ENCODE measurements at regions not wholly inside any gene's neighbourhood (a gene's known extent, or its start where the extent isn't known, plus 50 kb on each side); places are given as distances from the start of the nearest gene placed in this dataset.

- POLR2A ChIA-PET, result interaction anchor here (0.7 kb wide), 1 partner anchor 12 kb away, joined by 3 read pairs; no protein-coding TSS in a partner anchor
- CTCF ChIA-PET, result no interaction called here
Observed at GRCh38 chr10:129325893-129326292, 141.1 kb upstream of the MGMT start.

GRCh38 chr10:129328546-129328945, 138.5 kb upstream of the MGMT start:
- no peaks in the 10 kb centered on the region for H3K4me1 Mint-ChIP-seq
- no peaks in the 10 kb centered on the region for H3K9me3 Mint-ChIP-seq
- no peak for DNase-seq
- no peak overlapping the region for H3K27ac Mint-ChIP-seq
- no peaks in the 10 kb centered on the region for H3K27me3 Mint-ChIP-seq
- H3K36me3 Mint-ChIP-seq (ENCODE audit: low read depth), result no peaks in the 10 kb centered on the region
- H3K4me3 Mint-ChIP-seq, result no peak overlapping the region
- CTCF ChIA-PET, result no interaction called here
- POLR2A ChIA-PET, result no interaction called here

More at GRCh38 chr10:129325893-129326292, 141.1 kb upstream of the MGMT start:
- Mint-ChIP-seq H3K4me1 (no peaks in the 10 kb centered on the region), H3K4me3 (no peak overlapping the region), H3K36me3 (ENCODE audit: low read depth) (no peaks in the 10 kb centered on the region), H3K27ac (no peak overlapping the region), H3K9me3 (no peaks in the 10 kb centered on the region), H3K27me3 (no peaks in the 10 kb centered on the region)
- DNase-seq, result no peak

GRCh38 chr10:129329385-129330055, 137.5 kb upstream of the MGMT start:
- POLR2A ChIA-PET, result no interaction called here
- H3K27ac Mint-ChIP-seq, result no peak overlapping the region
- H3K4me3 Mint-ChIP-seq, result no peak overlapping the region
- no peak for DNase-seq
- H3K27me3 Mint-ChIP-seq, result no peaks in the 10 kb centered on the region
- H3K36me3 Mint-ChIP-seq (ENCODE audit: low read depth), result no peaks in the 10 kb centered on the region
- CTCF ChIA-PET, result no interaction called here
- no peaks in the 10 kb centered on the region for H3K9me3 Mint-ChIP-seq
- no peaks in the 10 kb centered on the region for H3K4me1 Mint-ChIP-seq

GRCh38 chr10:129330211-129330610, 136.8 kb upstream of the MGMT start:
- no peak overlapping the region for H3K4me3 Mint-ChIP-seq

GRCh38 chr10:129331207-129331838, 135.7 kb upstream of the MGMT start:
- Mint-ChIP-seq H3K27ac (no peak overlapping the region), H3K4me1 (no peaks in the 10 kb centered on the region), H3K9me3 (no peaks in the 10 kb centered on the region), H3K4me3 (no peak overlapping the region), H3K27me3 (no peaks in the 10 kb centered on the region), H3K36me3 (ENCODE audit: low read depth) (no peaks in the 10 kb centered on the region)
- ChIA-PET POLR2A (interaction anchor here (1.7 kb wide), 1 partner anchor 296 kb away, joined by 3 read pairs; no protein-coding TSS in a partner anchor), CTCF (interaction anchor here (0.5 to 3.1 kb wide), 3 partner anchors 297 to 1726 kb away, joined by 3 to 15 read pairs (median 5); no protein-coding TSS in a partner anchor)
- DNase-seq, result no peak

More at GRCh38 chr10:129330211-129330610, 136.8 kb upstream of the MGMT start:
- Mint-ChIP-seq H3K4me1 (no peaks in the 10 kb centered on the region), H3K27ac (no peak overlapping the region), H3K36me3 (ENCODE audit: low read depth) (no peaks in the 10 kb centered on the region), H3K27me3 (no peaks in the 10 kb centered on the region), H3K9me3 (no peaks in the 10 kb centered on the region)
- CTCF ChIA-PET, result interaction anchor here (0.7 kb wide), 1 partner anchor 295 kb away, joined by 3 read pairs; no protein-coding TSS in a partner anchor
- no peak for DNase-seq
- POLR2A ChIA-PET, result no interaction called here

GRCh38 chr10:129331839-129332220, 135.2 kb upstream of the MGMT start:
- Mint-ChIP-seq H3K27ac (no peak overlapping the region), H3K9me3 (no peaks in the 10 kb centered on the region), H3K36me3 (ENCODE audit: low read depth) (no peaks in the 10 kb centered on the region), H3K4me1 (no peaks in the 10 kb centered on the region), H3K27me3 (no peaks in the 10 kb centered on the region), H3K4me3 (no peak overlapping the region)
- POLR2A ChIA-PET, result interaction anchor here (1.7 kb wide), 1 partner anchor 297 kb away, joined by 3 read pairs; no protein-coding TSS in a partner anchor
- no peak for DNase-seq
- CTCF ChIA-PET, result interaction anchor here (0.5 to 3.1 kb wide), 3 partner anchors 298 to 1726 kb away, joined by 3 to 15 read pairs (median 5); no protein-coding TSS in a partner anchor

- no peak overlapping the region for H3K27ac Mint-ChIP-seq
- H3K27me3 Mint-ChIP-seq, result no peaks in the 10 kb centered on the region
- H3K4me1 Mint-ChIP-seq, result no peaks in the 10 kb centered on the region
- no peaks in the 10 kb centered on the region for H3K9me3 Mint-ChIP-seq
- ChIA-PET POLR2A (interaction anchor here (1.3 to 1.7 kb wide), 2 partner anchors 296 to 297 kb away, joined by 3 read pairs; no protein-coding TSS in a partner anchor), CTCF (interaction anchor here (1.0 to 3.1 kb wide), 2 partner anchors 298 to 301 kb away, joined by 5 to 15 read pairs; no protein-coding TSS in a partner anchor)
- DNase-seq, result no peak
- no peaks in the 10 kb centered on the region for H3K36me3 Mint-ChIP-seq (ENCODE audit: low read depth)
- H3K4me3 Mint-ChIP-seq, result no peak overlapping the region
Observed at GRCh38 chr10:129332476-129332875, 134.6 kb upstream of the MGMT start.

GRCh38 chr10:129333706-129334105, 133.3 kb upstream of the MGMT start:
- Mint-ChIP-seq H3K9me3 (no peaks in the 10 kb centered on the region), H3K36me3 (ENCODE audit: low read depth) (no peaks in the 10 kb centered on the region), H3K4me3 (no peak overlapping the region), H3K27me3 (no peaks in the 10 kb centered on the region), H3K4me1 (no peaks in the 10 kb centered on the region), H3K27ac (no peak overlapping the region)
- ChIA-PET POLR2A (interaction anchor here (1.3 kb wide), 1 partner anchor 297 kb away, joined by 3 read pairs; no protein-coding TSS in a partner anchor), CTCF (interaction anchor here (3.1 kb wide), 1 partner anchor 302 kb away, joined by 15 read pairs; no protein-coding TSS in a partner anchor)
- DNase-seq, result no peak

- Mint-ChIP-seq H3K9me3 (no peaks in the 10 kb centered on the region), H3K4me1 (no peaks in the 10 kb centered on the region), H3K4me3 (no peak overlapping the region), H3K27me3 (no peaks in the 10 kb centered on the region), H3K36me3 (ENCODE audit: low read depth) (no peaks in the 10 kb centered on the region), H3K27ac (no peak overlapping the region)
- ChIA-PET POLR2A (no interaction called here), CTCF (no interaction called here)
- DNase-seq, result no peak
Observed at GRCh38 chr10:129334266-129334665, 132.8 kb upstream of the MGMT start.

GRCh38 chr10:129335396-129335795, 131.6 kb upstream of the MGMT start:
- no peak overlapping the region for H3K27ac Mint-ChIP-seq
- no peaks in the 10 kb centered on the region for H3K4me1 Mint-ChIP-seq
- H3K4me3 Mint-ChIP-seq, result no peak overlapping the region
- H3K36me3 Mint-ChIP-seq (ENCODE audit: low read depth), result no peaks in the 10 kb centered on the region
- ChIA-PET CTCF (interaction anchor here (0.9 kb wide), 1 partner anchor 304 kb away, joined by 4 read pairs; no protein-coding TSS in a partner anchor), POLR2A (no interaction called here)
- DNase-seq, result no peak
- H3K9me3 Mint-ChIP-seq, result no peaks in the 10 kb centered on the region
- no peaks in the 10 kb centered on the region for H3K27me3 Mint-ChIP-seq

- Mint-ChIP-seq H3K4me3 (no peak overlapping the region), H3K27me3 (no peaks in the 10 kb centered on the region), H3K9me3 (no peaks in the 10 kb centered on the region), H3K4me1 (no peaks in the 10 kb centered on the region), H3K27ac (no peak overlapping the region), H3K36me3 (ENCODE audit: low read depth) (no peaks in the 10 kb centered on the region)
- no peak for DNase-seq
- CTCF ChIA-PET, result no interaction called here
- POLR2A ChIA-PET, result no interaction called here
Observed at GRCh38 chr10:129335942-129336341, 131.1 kb upstream of the MGMT start.

GRCh38 chr10:129339191-129339590, 127.8 kb upstream of the MGMT start:
- Mint-ChIP-seq H3K36me3 (ENCODE audit: low read depth) (no peaks in the 10 kb centered on the region), H3K9me3 (peaks cover 3% of the 10 kb centered on the region), H3K4me1 (no peaks in the 10 kb centered on the region), H3K27me3 (no peaks in the 10 kb centered on the region), H3K27ac (no peak overlapping the region), H3K4me3 (no peak overlapping the region)
- POLR2A ChIA-PET, result no interaction called here
- CTCF ChIA-PET, result no interaction called here
- DNase-seq, result no peak

- Mint-ChIP-seq H3K4me3 (no peak overlapping the region), H3K36me3 (ENCODE audit: low read depth) (no peaks in the 10 kb centered on the region), H3K4me1 (no peaks in the 10 kb centered on the region), H3K9me3 (peaks cover 3% of the 10 kb centered on the region), H3K27me3 (no peaks in the 10 kb centered on the region), H3K27ac (no peak overlapping the region)
- ChIA-PET POLR2A (no interaction called here), CTCF (no interaction called here)
- no peak for DNase-seq
Observed at GRCh38 chr10:129339841-129340240, 127.2 kb upstream of the MGMT start.
